Heart left ventricle (tissue), 13 donors: ENCODE measurements at regions not wholly inside any gene's neighbourhood (a gene's known extent, or its start where the extent isn't known, plus 50 kb on each side); places are given as distances from the start of the nearest gene placed in this dataset.

Experiments
- POLR2A ChIP-seq, 2 donors: fragments of 450-650 bp; IDR thresholded peaks; one replicate each; pipeline ENCODE4 v1.6.1; 2017; ENCODE audit warnings: antibody characterized with exemption in 2 of 2, mild to moderate bottlenecking in 2 of 2, moderate library complexity in 2 of 2
- TF ChIP-seq, protein P1 (sequence below), 12 donors: fragments of 200-600 bp; sonication (generic) in 4 of 12; IDR thresholded peaks; one replicate each; pipeline versions ENCODE4 v1.5.0 to v1.8.0; 2018 to 2022; ENCODE audit warnings: antibody characterized with exemption in 12 of 12, mild to moderate bottlenecking in 5 of 12
- donor health status: ischemic (EF 13 %, LVEDD 7.1; RV severe dilation, severe dysfunction).
- donor health status: DM: no; HTN: yes; CAD: no.
- donor health status: DM: no; HTN: no; CAD: no.
- donor health status: ischemic (EF 25% LVEDD 6.9; RV normal size, moderate dysfunction).
- donor health status: ischemic (EF 25% LVEDD 5.7; RV mildly dilated, moderate dysfunction).
- donor health status: ischemic (EF 35%, LVEDD 5.7; RV mildly dilated, moderate dysfunction).
- donor health status: nonischemic (EF 11% LVEDD 7.7; RV severe dilation, severe dysfunction).
- donor health status: DM: yes; HTN: yes; CAD: no.
- donor health status: PGD.
- donor health status: ischemic (EF 29% LVEDD 5.4; RV normal size, mild dysfunction).
- donor health status: nonischemic (EF 23%, LVEDD 6.1; RV moderate dilation, normal function).

DNA sequence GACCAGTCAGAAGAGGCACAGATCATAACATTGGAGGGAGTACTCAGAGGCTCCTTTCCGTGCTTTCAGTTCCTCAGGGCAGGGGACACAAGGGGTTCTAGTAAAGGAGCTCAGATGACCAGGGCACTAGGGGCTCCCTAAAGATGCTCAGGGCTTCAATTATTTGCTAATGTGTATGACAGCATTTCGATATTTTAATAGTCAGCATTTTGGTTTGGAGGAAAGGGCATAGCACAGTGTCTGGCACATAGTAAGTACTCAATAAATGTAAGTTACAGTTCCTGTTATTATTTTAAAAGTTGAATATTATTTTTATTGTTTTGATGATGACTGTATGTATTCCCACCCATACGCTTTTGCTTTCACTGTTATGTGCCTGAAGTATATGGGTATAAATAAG lies 260.0 kb downstream of the REEP3 start:
- TF ChIP-seq, protein P1, sequence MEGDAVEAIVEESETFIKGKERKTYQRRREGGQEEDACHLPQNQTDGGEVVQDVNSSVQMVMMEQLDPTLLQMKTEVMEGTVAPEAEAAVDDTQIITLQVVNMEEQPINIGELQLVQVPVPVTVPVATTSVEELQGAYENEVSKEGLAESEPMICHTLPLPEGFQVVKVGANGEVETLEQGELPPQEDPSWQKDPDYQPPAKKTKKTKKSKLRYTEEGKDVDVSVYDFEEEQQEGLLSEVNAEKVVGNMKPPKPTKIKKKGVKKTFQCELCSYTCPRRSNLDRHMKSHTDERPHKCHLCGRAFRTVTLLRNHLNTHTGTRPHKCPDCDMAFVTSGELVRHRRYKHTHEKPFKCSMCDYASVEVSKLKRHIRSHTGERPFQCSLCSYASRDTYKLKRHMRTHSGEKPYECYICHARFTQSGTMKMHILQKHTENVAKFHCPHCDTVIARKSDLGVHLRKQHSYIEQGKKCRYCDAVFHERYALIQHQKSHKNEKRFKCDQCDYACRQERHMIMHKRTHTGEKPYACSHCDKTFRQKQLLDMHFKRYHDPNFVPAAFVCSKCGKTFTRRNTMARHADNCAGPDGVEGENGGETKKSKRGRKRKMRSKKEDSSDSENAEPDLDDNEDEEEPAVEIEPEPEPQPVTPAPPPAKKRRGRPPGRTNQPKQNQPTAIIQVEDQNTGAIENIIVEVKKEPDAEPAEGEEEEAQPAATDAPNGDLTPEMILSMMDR (IDR thresholded peaks at IDR 0.05) = no peak
- no peak for TF ChIP-seq POLR2A (IDR thresholded peaks at IDR 0.05)
